ENCODE measurements at regions not wholly inside any gene's neighbourhood (a gene's known extent, or its start where the extent isn't known, plus 50 kb on each side); places are given as distances from the start of the nearest gene placed in this dataset.
"Not testable (repeated sequence)": the region's sequence is repeated elsewhere in the genome, so short reads cannot be mapped to it uniquely, and the experiment has no call there.

GRCh38 chr3:75288972-75289574, 375.1 kb upstream of the FRG2C start:
- not testable (repeated sequence) for TF ChIP-seq MLX, MAX, ATF1 (CRISPR knock-in tag; IDR thresholded peaks at IDR 0.05)

Data from WTC11 (cell line).